Vagina (tissue), 2 donors: ENCODE measurements at regions not wholly inside any gene's neighbourhood (a gene's known extent, or its start where the extent isn't known, plus 50 kb on each side); places are given as distances from the start of the nearest gene placed in this dataset.

Source experiments
- POLR2A ChIP-seq, 2 donors: fragments of 450-650 bp; IDR thresholded peaks; one replicate each; pipeline ENCODE4 v1.6.1; 2017; ENCODE audit warnings: antibody characterized with exemption in 2 of 2, mild to moderate bottlenecking in 2 of 2, moderate library complexity in 2 of 2
- POLR2AphosphoS5 ChIP-seq, 2 donors: sonication (generic); formaldehyde crosslinking; IDR thresholded peaks; one replicate each; pipeline ENCODE4 v1.9.0; 2017; ENCODE audit warnings: antibody characterized with exemption in 2 of 2, mild to moderate bottlenecking in 2 of 2, low read depth in 1 of 2; ENCODE audit not compliant: insufficient read depth in 1 of 2
- TF ChIP-seq, protein P1 (sequence below), 3 experiments: fragments of 450-650 bp in 2 of 3; fragments of 200-600 bp in 1 of 3; sonication (generic) in 1 of 3; IDR thresholded peaks; one replicate each; pipeline ENCODE4 v1.5.1; 2017 to 2019; ENCODE audit warnings: antibody characterized with exemption in 3 of 3, mild to moderate bottlenecking in 2 of 3, moderate library complexity in 2 of 3

DNA sequence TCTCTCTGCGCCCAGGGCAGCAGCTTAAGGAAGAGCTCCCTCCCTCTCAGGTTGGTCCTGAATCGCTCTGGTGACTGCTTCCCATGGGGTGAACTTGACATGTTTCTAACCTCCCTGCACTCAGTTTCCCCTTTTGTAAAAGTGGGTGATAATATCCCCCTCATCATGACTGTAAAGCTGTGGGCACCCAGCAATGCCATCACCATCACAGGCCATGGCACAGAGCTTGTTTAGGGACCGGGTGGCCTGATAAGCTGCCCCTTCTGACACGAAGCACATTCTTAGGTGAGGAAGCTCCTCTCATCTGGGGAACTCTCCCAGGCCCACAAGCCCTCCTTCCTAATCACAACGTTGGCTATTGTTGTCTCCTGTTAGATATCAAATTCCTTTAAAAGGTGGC lies 972.8 kb upstream of the ZNF722 start:
- TF ChIP-seq, protein P1, sequence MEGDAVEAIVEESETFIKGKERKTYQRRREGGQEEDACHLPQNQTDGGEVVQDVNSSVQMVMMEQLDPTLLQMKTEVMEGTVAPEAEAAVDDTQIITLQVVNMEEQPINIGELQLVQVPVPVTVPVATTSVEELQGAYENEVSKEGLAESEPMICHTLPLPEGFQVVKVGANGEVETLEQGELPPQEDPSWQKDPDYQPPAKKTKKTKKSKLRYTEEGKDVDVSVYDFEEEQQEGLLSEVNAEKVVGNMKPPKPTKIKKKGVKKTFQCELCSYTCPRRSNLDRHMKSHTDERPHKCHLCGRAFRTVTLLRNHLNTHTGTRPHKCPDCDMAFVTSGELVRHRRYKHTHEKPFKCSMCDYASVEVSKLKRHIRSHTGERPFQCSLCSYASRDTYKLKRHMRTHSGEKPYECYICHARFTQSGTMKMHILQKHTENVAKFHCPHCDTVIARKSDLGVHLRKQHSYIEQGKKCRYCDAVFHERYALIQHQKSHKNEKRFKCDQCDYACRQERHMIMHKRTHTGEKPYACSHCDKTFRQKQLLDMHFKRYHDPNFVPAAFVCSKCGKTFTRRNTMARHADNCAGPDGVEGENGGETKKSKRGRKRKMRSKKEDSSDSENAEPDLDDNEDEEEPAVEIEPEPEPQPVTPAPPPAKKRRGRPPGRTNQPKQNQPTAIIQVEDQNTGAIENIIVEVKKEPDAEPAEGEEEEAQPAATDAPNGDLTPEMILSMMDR (IDR thresholded peaks at IDR 0.05), result no peak
- no peak for TF ChIP-seq POLR2AphosphoS5 (IDR thresholded peaks at IDR 0.05; ENCODE audit: insufficient read depth in 1 of 2, low read depth in 1 of 2)
- TF ChIP-seq POLR2A (IDR thresholded peaks at IDR 0.05), result no peak
